HepG2 (cell line): ENCODE measurements at regions not wholly inside any gene's neighbourhood (a gene's known extent, or its start where the extent isn't known, plus 50 kb on each side); places are given as distances from the start of the nearest gene placed in this dataset.

Experiments used
- AGO1 ChIP-seq: fragments of 200-400 bp; formaldehyde crosslinking; IDR thresholded peaks from 2 replicates; pipeline ENCODE4 v1.6.1; 2017; ENCODE audit warnings: mild to moderate bottlenecking, low read depth, low read length, moderate library complexity; ENCODE audit not compliant: poor library complexity, severe bottlenecking
- CCDC6 ChIP-seq: sonication (generic); formaldehyde crosslinking; IDR thresholded peaks from 2 replicates; pipeline ENCODE4 v1.8.1; 2022; ENCODE audit warnings: mild to moderate bottlenecking, missing genetic modification reagents, moderate library complexity
- CTCF ChIP-seq: sonication (generic); formaldehyde crosslinking; IDR thresholded peaks from 2 replicates; pipeline ENCODE4 v1.5.0; 2020; ENCODE audit warnings: mild to moderate bottlenecking, missing genetic modification reagents, moderate library complexity
- MAFG ChIP-seq: sonication (generic); formaldehyde crosslinking; IDR thresholded peaks from 2 replicates; pipeline ENCODE4 v1.5.1; 2020; ENCODE audit warnings: mild to moderate bottlenecking, missing genetic modification reagents
- NKX3-1 ChIP-seq: sonication (generic); formaldehyde crosslinking; IDR thresholded peaks from 2 replicates; pipeline ENCODE4 v1.5.0; 2020; ENCODE audit warnings: missing genetic modification reagents
- PAF1 ChIP-seq: IDR thresholded peaks from 2 replicates; pipeline ENCODE4 v1.6.1; 2016; ENCODE audit warnings: missing genetic modification reagents, missing compliant biosample characterization
- RFX5 ChIP-seq: IDR thresholded peaks from 2 replicates; pipeline ENCODE4 v1.6.1; 2011; ENCODE audit warnings: low read depth, low read length, improper control_type of control experiment
- ZBTB33 ChIP-seq: sonication (generic); formaldehyde crosslinking; IDR thresholded peaks from 2 replicates; pipeline ENCODE4 v1.4.0; 2020; ENCODE audit warnings: missing genetic modification reagents
- ZMAT5 ChIP-seq: sonication (generic); formaldehyde crosslinking; IDR thresholded peaks from 2 replicates; pipeline ENCODE4 v1.5.0; 2020; ENCODE audit warnings: mild to moderate bottlenecking, low read depth, missing genetic modification reagents, borderline replicate concordance

GRCh38 chr1:208366559-208366958, 122.4 kb upstream of the PLXNA2 start:
- TF ChIP-seq NKX3-1 (CRISPR knock-in tag), result no peak
- no peak for TF ChIP-seq AGO1
- TF ChIP-seq MAFG (CRISPR knock-in tag), result no peak
- TF ChIP-seq CCDC6 (CRISPR knock-in tag), result no peak
- no peak for TF ChIP-seq ZBTB33 (CRISPR knock-in tag)
- TF ChIP-seq RFX5, result no peak
- TF ChIP-seq CTCF, result no peak
- TF ChIP-seq PAF1 (CRISPR knock-in tag), result no peak
- TF ChIP-seq ZMAT5 (CRISPR knock-in tag), result no peak
